Globus pallidus (tissue), 1 donor: ENCODE measurements at regions not wholly inside any gene's neighbourhood (a gene's known extent, or its start where the extent isn't known, plus 50 kb on each side); places are given as distances from the start of the nearest gene placed in this dataset.
A peak's percentile ranks its signal among the peaks of the same experiment; 100 is the strongest.

Experiments used
- DNase-seq: peaks from one replicate; pipeline ENCODE4 v3.0.0-alpha.2; 2015; ENCODE audit warnings: low spot score

DNA sequence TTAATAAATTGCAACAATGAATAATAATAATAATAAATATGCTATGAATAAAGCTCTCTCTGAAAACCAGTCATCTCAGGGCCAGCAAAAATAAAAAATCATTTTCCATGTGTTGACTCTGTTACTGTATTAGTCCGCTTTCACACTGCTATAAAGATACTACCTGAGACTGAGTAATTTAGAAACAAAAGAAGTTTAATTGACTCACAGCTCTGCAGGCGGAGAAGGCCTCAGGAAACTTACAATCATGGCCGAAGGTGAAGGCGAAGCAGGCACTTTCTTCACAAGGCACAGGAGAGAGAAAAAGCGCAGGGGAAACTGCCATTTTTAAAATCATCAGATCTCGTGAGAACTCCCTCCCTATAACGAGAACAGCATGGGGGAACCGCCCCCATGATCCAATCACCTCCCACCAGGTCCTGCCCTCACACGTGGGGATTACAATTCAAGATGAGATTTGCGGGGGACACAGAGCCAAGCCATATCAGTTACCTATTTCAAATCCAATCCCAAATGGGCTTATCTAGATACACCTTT lies 224.1 kb downstream of the IGSF11 start:
- no peak for DNase-seq

DNA sequence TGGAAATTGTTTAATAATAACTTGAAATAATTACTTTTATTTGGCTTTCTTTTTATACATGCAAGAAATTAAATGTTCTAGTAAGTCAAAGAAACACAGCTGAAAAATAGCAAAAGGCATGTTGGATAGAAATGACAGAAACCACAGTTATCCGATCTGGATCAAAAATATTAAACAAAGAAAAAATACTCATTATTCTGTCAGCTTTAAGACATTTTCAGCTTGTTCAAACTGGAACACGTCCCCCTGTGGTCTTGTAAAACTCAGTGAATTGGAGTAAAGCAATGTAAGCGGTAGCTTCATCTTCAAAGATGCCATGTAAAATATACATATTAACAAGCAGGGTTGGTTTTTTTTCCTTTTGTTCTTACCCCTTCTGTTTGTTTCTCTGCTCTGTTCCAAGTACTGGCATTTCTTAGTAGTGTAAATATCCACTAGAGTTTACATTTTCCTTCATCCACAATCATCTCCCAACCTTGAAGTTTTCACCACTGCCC lies 223.4 kb downstream of the IGSF11 start:
- DNase-seq, result no peak

DNA sequence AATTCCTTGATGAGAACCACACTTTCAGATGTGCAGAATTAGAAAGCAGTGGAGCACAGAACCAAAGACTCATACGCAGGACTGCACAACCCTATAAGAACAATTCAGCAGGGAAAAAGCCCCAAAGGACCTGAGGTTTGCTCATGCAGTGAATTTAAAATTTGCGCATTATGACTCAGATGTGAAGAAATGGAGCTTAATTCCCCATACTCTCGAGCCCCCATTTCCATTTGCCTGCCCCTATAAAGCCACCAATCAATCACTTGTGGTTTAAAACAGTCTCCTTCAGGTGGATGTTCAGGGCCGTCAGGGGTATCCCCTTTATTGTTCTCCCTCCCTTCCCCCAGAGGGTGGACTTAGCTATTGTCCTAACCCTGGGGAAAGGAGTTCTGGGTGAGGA lies 221.2 kb downstream of the IGSF11 start:
- DNase-seq, result no peak

DNA sequence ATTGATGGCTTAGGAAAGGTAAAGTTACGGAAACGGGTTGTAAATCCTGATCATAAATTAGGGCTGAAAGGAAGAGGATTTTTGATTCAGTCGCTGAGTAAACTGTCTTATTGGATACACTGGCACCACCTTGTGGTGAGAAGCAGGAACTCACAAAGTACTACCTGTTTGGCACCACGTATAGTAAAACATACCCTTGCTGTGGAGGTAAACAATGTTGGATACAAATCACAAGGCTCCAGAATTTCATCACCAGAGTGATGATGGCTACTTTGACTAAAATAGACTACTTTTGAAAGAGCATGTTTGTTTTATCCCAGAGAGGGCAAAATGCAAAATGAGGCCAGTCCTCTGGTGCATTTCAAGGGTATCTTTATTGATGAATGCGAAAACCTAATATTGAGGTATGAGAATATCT lies 216.9 kb downstream of the IGSF11 start:
- peak; percentile 25 for DNase-seq

DNA sequence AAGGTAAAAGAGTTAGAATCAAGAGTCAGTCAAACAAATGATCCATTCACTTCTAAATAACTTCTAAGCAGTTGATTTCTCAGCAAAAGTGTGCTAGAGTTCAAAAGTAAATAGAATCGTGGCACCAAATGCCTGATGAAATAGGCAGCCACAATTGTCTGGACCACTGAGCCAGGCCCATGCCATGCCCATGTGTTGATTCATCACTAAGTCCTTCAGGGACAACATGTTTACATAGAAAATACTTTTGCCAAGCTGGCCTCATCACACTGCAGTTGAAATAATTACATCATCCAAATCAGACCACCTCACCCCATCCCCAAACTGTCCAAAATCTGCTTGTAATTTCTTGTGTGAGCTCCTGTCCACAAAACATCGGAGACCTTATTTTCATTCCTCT lies 216.3 kb downstream of the IGSF11 start:
- no peak for DNase-seq

DNA sequence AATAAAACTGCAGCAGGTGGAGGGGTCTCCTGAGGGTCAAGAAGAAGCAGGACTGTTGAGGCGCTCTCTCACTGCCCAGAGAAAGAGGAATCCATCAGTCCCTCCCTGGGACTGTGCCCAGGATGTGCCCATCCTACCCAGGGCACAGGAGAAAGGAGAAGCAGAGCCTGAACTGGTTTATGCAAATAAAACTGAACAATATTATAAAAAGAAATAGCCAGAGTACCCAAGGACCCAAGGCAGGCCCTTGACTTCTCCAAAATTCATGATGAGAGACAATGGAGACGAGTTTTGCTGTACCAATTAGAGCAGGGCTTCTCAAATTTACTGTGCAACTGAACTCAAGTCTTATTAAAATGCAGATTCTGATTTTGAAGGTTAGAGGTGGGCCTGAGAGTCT lies 211.0 kb downstream of the IGSF11 start:
- DNase-seq, result no peak

DNA sequence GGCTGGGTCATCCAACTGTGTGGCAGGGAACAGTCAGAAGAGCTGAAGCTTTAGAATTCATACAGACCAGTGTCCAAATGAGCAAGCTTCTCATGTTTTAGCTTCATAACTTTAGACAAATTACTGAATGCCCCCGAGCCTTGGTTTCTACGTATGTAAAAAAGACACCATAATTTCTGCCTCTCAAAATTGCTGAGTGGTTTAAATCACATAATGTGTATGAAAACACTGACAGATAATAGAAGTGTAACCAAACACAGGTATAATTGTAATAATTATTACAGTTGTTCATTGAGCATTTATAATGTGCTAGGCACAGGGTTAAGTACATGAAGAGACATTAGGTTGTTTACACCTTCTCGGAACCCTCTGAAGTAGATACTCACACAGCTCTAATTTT lies 207.2 kb downstream of the IGSF11 start:
- DNase-seq, result no peak

DNA sequence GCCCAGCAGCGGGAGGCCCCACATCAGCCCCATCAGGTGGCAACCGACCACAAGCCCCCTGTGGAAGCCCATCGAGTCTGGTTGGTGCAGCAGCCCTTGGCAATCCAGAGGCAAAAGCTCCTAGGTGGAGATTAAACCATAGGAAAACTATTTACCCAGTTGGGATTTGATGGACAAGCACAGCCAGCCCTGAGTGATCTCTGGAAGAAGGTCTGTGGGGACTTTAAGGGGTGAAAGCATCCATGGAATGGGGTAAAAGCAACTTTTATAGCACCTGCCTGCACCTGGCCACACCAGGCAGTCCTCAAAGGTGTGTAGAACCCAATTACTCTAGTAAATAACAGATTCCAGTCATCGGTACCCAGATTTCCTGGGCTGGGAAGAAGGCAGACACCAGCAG lies 206.3 kb downstream of the IGSF11 start:
- DNase-seq, result no peak

DNA sequence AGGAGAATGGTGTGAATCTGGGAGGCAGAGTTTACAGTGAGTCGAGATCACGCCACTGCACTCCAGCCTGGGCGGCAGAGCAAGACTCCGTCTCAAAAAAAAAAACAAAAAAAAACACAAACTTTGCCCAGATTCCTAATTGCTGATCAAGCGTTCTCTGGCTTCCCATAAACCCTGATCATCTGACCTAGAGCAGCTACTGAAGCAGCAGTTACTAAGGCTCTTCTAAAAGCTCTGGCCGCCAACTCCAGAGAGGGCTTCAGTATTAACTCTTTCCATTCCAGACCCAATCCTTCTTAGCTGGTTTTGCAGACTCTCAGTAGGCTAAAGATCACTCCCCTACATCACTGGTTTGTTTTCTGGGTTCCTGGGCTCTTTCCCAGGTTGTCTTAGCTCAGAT lies 201.6 kb downstream of the IGSF11 start:
- no peak for DNase-seq

DNA sequence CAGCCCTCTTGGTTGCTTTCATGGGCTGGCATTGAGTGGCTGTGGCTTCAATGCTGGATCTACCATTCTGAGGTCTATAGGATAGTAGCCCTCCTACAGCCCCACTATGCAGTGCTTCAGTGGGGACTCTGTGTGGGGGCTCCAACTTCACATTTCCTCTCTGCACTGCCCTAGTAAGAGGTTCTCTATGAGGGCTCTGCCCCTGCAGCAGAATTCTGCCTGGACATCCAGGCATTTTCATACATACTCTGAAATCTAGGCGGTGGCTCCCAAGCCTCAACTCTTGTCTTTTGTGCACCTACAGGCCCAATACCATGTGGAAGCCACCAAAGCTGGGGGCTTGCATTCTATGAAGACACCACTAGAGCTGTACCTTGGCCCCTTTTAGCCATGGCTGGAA lies 195.8 kb downstream of the IGSF11 start:
- DNase-seq, result no peak

DNA sequence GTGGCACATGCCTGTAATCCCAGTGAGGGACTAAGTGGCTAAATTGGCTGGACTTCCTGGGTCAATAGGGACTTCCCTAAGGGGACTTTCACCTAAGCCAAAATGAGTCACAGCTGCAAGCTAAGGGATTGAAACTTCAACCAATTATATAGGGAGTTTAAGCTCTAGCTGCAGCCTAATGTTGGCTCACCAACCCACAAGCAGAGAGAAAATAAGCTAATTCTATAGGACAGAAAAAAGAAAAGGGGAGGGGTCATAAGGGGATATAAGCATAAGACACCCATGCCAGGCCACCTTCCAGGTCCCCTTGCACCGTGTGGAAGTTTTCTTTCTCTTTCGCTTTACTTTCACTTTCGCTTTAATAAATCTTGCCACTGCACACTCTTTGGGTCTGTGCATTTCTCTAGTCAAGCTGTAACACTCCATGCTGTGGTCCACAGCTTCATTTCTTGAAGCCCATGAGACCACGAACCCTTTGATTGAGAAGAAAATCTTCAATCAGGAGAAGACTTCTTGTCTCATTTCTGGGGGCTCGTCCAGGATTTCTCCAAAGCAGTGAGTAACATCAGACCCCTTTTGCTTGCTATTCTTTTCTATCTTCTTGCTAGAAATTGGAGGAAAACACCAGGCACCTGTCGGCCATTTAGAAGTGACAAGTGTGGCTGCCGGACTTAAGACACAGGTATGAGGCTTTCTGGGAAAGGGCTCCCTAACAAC lies 192.3 kb downstream of the IGSF11 start:
- no peak for DNase-seq

DNA sequence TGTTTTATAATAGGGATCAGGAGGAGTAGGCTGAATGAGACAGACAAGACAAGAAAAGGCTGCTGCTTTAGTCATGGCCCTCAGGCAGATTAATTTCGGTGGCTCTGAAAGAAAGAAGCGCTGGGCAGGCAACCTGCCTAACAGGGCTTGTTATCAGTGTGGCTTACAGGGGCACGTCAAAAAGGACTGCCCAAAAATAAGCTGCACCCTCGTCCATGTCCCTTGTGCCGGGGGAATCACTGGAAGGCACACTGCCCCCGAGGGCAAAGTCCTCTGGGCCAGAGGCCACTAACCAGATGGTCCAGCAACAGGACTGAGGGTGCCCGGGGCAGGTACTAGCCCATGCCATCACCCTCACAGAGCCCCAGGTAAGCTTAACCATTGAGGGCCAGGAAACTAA lies 188.5 kb downstream of the IGSF11 start:
- DNase-seq, result no peak
